ENCODE measurements at regions not wholly inside any gene's neighbourhood (a gene's known extent, or its start where the extent isn't known, plus 50 kb on each side); places are given as distances from the start of the nearest gene placed in this dataset.

DNA sequence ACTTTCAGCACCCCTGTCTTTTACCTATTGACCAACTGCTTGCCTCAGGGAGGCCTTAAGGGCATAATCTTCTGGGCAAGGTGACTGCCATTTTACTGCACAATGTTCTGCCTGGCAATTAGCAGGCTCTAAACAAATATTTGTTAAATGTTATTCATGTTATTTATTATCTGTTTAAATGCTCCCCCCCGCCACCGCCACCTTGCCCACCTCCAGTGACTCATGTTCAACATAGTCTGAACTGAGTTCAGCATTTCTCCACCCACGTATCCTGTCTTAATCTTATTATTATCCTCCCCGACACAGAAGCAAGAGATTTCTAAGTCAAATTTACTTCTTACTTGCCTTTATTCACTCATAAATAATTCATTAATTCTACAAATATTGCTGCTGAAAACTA lies 144.8 kb downstream of the LIG4 start:
- no peak overlapping the region for H2AK5ac ChIP-seq (ENCODE audit: insufficient read length, low read length)
- no peak overlapping the region for H3K27ac ChIP-seq (ENCODE audit: insufficient read length, low read depth, low read length)
- no CpG with 5 or more reads among the region's 4 CpGs for WGBS (ENCODE audit: extremely low coverage, insufficient read length, low lambda C conversion rate)

More for the DNA sequence above, 144.8 kb downstream of the LIG4 start:
- Histone ChIP-seq H3K4ac (ENCODE audit: low read depth, low read length) (no peak overlapping the region), H3K4me2 (ENCODE audit: insufficient read depth, insufficient read length, low read length) (no peak overlapping the region), H3K79me1 (ENCODE audit: insufficient read depth, low read depth, low read length, poor library complexity, severe bottlenecking) (no peaks in the 10 kb centered on the region), H4K20me1 (ENCODE audit: control insufficient read depth, insufficient read depth, insufficient read length) (no peaks in the 10 kb centered on the region), H4K5ac (ENCODE audit: insufficient read length, low read depth, low read length) (no peak overlapping the region), H3K18ac (ENCODE audit: insufficient read length, low read depth, low read length) (no peak overlapping the region), H2AFZ (ENCODE audit: low read length) (no peak overlapping the region), H3K9me3 (ENCODE audit: control insufficient read depth, low read depth, low read length) (no peaks in the 10 kb centered on the region), H2BK5ac (ENCODE audit: insufficient read length, low read length) (no peak overlapping the region), H3K56ac (ENCODE audit: insufficient read length, low read depth, low read length) (no peak overlapping the region), H3K4me1 (ENCODE audit: insufficient read depth, low read length) (no peaks in the 10 kb centered on the region), H3K23ac (ENCODE audit: insufficient read length, low read depth, low read length) (no peak overlapping the region), H3K79me2 (ENCODE audit: insufficient read depth, low read length) (no peaks in the 10 kb centered on the region), H2BK120ac (ENCODE audit: low read depth, low read length, poor library complexity, severe bottlenecking) (no peak overlapping the region), H3T11ph (ENCODE audit: low read length) (no peak overlapping the region), H2BK15ac (ENCODE audit: low read depth, low read length) (no peak overlapping the region), H4K91ac (ENCODE audit: insufficient read length, low read depth, low read length) (no peak overlapping the region), H3K27me3 (ENCODE audit: insufficient read depth, low read length) (no peaks in the 10 kb centered on the region), H3K14ac (ENCODE audit: insufficient read depth, low read length) (no peak overlapping the region), H4K8ac (replicated peaks; ENCODE audit: insufficient read length, low read depth, low read length) (no peak overlapping the region), H3K9ac (ENCODE audit: extremely low read depth, insufficient read length, low read length) (no peak overlapping the region), H2BK20ac (ENCODE audit: low read depth, low read length, poor library complexity, severe bottlenecking) (no peak overlapping the region), H2BK12ac (ENCODE audit: insufficient read length, low read depth, low read length) (no peak overlapping the region), H3K23me2 (ENCODE audit: insufficient read length, low read depth, low read length, poor library complexity, severe bottlenecking) (no peaks in the 10 kb centered on the region)
- H3K4me3 Mint-ChIP-seq: no peak overlapping the region
- H3K27ac Mint-ChIP-seq: no peak overlapping the region
- peaks cover 6 to 7% of the 10 kb centered on the region in 2 experiments for H3K4me1 Mint-ChIP-seq
- peaks cover 31 to 35% of the 10 kb centered on the region in 2 experiments; a peak in 4 of 5 replicates for H3K9me3 Mint-ChIP-seq
- H3K36me3 Mint-ChIP-seq (ENCODE audit: insufficient read depth in 1 of 3, low read depth in 3 of 3): peaks cover 4 to 32% (median 21%) of the 10 kb centered on the region in 3 experiments; a peak in 6 of 7 replicates
- H3K27me3 Mint-ChIP-seq (ENCODE audit: low read depth): no peaks in the 10 kb centered on the region
- TF ChIP-seq, protein P1, sequence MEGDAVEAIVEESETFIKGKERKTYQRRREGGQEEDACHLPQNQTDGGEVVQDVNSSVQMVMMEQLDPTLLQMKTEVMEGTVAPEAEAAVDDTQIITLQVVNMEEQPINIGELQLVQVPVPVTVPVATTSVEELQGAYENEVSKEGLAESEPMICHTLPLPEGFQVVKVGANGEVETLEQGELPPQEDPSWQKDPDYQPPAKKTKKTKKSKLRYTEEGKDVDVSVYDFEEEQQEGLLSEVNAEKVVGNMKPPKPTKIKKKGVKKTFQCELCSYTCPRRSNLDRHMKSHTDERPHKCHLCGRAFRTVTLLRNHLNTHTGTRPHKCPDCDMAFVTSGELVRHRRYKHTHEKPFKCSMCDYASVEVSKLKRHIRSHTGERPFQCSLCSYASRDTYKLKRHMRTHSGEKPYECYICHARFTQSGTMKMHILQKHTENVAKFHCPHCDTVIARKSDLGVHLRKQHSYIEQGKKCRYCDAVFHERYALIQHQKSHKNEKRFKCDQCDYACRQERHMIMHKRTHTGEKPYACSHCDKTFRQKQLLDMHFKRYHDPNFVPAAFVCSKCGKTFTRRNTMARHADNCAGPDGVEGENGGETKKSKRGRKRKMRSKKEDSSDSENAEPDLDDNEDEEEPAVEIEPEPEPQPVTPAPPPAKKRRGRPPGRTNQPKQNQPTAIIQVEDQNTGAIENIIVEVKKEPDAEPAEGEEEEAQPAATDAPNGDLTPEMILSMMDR (conservative IDR thresholded peaks at IDR 0.05): no peak
- no peak for DNase-seq

Data from H9 (cell line).